ENCODE measurements at regions not wholly inside any gene's neighbourhood (a gene's known extent, or its start where the extent isn't known, plus 50 kb on each side); places are given as distances from the start of the nearest gene placed in this dataset.
"Not testable (repeated sequence)": the region's sequence is repeated elsewhere in the genome, so short reads cannot be mapped to it uniquely, and the experiment has no call there.

DNA sequence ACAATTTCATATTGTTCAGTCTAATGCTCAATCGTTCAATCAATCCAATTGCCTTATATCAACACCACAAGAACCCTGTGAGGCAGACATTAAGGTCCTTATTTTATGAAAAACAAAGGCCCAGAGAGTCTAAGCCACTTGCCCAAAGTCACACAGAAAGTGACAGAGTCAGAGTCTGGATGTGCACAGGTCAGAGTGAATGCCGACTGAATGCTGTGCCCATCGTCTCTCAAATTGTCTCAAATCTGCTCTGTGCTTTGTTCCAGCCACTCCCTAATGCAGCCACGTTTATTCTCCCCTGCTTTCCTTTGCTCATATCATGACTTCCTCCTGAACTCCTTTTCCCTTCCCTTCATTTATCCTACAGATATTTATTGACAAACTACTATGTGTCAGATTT is 558.3 kb downstream of the MATN1 start:
- DNase-seq = no peak

DNA sequence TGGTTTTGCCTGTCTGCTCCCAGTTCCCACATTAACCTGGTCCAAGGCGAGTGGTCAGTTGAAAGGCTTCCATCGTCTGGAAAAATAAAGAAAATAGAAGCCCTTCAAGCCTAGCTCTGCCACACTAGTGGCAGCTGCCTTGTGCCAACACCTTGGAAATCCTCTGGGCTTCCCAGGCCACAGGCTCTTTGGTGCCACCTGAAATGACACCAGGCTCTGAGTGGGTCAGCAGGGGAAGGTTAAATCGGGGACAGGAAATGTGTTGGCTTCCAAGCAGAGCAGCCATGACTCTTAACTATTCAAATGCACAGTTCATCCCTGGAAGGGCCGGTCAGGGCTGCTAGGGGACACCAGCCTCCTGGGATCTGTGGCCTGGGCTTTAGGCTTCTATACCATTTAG is 558.7 kb downstream of the MATN1 start:
- no peak for DNase-seq

DNA sequence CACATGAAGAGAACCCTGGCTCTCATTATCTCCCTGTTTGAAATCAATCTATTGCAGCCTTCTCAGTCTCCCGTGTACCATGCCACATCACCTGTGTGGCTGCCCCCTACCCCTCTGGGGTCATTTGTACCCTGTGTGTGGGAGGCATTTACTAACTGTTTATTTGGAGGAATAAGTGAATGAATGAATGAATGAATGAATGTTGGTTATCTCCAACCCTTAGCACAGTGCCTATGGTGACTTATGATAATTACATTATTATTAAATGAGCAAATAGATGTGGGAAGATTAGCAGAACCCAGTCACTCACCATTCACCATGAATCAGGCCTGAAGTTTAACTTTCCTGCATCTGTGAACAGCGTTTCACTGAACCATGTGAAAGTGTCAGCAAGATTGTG is 560.8 kb downstream of the MATN1 start:
- DNase-seq = no peak

DNA sequence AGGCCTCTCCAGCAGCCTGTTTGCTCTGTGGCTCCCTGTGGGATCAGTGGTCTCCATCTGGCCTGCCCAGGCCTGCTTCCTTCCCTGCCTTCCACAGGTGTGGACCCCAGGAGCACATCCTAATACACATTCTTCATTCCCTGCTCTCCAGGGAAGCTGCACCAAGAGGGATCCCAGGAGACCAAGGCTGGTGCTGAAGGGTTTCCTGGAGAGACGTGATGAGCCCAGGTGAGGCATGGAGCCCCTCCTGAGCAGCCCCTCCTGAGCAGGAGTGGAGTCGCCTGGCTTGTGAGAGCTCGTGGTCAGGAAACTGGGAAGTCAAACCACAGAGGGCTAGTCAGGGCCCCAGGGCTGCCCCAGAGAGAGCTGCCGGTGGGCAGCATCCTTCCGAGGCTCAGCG is 561.4 kb downstream of the MATN1 start:
- DNase-seq = no peak

DNA sequence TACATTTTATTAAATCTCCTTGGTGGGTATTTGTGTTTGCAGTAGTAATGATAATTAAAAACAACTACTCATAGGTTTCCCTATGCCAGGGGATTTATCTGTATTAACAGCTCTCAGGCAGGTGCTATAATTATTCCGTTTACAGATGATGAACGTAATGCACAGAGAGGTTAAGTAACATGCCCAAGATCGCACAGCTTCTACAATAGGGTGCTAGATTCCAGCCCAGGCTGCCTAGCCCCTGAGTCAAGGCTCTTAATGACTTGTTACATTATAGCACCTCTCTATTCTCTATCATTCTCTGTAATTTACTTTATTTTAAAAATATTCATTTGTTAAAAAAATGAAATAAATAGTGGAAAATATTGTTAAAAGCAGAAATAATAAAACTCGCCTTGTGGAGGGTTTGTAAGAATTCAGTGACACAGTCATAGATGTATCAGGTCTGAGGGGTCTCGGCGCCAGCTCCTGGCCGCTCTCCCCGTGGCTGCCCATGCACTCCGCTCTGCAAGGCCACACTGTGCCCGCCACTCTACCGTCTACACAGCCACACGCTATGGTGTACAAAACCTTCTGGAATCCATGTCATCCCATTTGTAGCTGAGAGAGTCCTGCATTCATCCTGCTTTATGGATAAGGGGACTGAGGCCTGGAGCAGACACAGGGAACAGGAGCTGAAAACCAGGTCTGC is 562.2 kb downstream of the MATN1 start:
- no peak for DNase-seq

DNA sequence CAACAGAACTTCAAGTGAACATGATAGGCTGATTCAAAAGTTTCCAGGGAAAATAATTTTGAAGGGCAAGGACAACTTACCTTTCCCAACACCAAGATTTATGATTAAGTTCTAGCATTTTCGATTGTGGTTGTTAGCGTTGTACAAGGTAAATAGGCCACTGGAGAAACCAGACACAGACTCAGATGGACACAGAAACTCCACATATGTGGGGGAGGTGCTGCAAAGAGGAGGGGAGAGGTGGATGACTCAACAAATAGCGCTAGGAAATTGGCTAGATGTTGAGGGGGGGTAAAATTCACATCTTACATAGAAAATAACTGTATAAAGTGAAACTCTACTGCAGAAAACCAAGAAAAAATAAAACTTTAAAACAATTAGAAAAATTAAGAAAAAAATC is 564.4 kb downstream of the MATN1 start:
- DNase-seq = no peak

DNA sequence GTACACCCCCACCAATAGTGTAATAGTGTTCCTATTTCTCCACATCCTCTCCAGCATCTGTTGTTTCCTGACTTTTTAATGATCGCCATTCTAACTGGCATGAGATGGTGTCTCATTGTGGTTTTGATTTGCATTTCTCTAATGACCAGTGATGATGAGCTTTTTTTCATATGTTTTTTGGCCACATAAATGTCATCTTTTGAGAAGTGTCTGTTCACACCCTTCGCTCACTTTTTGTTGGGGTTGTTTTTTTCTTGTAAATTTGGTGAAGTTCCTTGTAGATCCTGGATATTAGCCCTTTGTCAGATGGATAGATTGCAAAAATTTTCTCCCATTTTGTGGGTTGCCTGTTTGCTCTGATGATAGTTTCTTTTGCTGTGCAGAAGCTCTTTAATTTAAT is 567.7 kb downstream of the MATN1 start:
- not testable (repeated sequence) for DNase-seq

DNA sequence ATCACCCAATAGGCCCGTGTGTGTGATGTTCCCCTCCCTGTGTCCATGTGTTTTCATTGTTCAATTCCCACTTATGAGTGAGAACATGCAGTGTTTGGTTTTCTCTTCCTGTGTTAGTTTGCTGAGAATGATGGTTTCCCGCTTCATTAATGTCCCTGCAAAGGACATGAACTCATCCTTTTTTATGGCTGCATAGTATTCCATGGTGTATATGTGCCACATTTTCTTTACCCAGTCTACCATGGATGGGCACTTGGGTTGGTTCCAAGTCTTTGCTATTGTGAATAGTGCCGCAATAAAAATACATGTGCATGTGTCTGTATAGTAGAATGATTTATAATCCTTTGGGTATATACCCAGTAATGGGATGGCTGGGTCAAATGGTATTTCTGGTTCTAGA is 568.1 kb downstream of the MATN1 start:
- not testable (repeated sequence) for DNase-seq

DNA sequence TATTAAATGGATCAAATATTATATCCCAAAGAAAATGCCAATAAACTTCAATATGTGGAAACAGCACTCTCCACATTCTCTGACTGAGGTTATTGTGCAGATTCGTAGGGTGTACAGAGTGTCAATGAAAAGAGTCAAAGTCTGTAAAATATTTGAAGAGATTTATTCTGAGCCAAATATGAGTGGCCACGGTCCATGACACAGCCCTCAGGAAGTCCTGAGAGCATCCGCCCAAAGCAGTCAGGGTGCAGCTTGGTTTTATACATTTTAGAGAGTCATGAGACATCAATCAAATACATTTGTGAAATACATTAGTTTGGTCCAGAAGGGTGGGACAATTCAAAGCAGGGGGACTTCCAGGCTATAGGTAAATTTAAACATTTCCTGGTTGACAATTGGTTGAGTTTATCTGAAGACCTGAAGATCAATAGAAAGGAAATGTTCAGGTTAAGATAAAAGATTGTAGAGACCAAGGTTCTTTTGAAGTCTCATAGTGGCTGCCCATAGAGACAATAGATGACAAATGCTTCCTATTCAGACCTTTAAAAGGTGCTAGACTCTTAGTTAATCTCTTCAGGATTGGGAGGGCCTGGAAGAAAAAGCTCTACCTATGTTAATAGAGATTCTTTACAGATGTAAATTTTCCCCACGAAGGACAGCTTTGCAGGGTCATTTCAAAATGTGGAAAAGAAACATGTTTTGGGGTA is 569.5 kb downstream of the MATN1 start:
- DNase-seq = no peak

DNA sequence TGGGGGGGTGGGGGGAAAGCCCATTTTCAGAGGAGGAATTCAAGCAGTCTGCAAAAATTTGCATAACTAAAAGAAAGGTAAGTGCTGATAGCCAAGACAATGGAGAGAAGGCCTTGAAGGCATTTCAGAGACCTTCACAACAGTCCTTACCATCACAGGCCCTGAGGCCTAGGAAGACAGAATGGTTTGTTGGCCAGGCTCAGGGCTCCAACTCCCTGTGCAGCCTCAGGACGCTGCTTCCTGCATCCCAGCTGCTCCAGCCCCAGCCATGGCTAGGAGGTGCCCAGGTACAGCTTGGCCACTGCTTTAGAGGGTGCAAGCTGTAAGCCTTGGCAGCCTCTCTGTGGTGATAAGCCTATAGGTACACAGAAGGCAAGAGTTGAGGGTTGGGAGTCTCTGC is 571.6 kb downstream of the MATN1 start:
- DNase-seq = no peak

DNA sequence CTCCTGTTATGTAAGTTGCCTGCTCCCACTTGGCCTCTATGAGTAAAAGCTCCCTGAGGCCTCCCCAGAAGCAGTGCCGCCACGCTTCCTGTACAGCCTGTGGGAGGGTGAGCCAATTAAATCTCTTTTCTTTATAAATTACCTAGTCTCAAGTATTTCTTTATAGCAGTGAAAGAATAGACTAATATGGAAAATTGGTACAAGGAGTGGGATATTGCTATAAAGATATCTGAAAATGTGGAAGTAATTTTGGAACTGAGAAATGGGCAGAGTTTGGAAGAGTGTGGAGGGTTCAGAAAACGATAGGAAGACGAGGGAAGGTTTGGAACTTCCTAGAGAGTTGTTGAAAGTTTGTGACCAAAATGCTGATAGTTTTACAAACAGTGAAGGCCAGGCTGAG is 572.3 kb downstream of the MATN1 start:
- no peak for DNase-seq

DNA sequence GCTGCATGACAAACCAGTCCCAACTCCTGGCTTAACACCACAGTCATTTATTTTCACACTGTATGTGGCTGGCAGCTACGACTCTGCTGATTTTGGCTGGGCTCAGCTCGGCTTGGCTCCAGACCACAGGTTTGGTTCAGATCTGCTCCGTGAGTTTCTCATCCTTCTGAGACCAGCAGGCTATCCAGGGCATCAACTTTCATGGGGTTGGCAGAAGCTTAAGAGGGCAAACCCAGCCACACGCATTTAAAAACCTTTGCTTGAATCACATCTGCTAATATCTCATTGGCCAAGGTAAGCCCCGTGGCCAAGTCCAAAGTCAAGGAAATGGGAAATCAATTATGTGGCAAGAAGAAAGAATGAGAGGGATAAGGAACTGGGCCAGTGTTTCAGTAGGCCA is 574.2 kb downstream of the MATN1 start:
- DNase-seq = no peak

DNA sequence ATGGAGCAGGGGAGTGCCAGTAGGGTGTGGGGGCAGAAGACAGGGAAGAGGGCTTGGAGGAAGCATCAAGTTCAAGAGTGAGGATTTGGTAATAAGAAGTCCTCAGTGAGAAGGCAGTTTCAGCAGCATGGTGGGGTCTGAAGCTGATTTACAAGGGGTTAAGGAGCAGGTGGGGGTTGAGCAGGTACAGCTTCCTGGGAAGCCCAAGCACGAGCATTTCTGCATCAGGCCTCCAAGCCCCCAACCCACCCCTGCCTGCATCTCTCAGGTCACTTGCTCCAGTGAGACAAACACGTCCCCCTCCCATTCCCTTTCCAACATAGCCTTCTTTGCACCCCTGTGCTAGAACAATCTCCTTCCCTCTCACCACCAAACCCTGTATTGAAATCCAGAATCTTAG is 574.7 kb downstream of the MATN1 start:
- DNase-seq = no peak

DNA sequence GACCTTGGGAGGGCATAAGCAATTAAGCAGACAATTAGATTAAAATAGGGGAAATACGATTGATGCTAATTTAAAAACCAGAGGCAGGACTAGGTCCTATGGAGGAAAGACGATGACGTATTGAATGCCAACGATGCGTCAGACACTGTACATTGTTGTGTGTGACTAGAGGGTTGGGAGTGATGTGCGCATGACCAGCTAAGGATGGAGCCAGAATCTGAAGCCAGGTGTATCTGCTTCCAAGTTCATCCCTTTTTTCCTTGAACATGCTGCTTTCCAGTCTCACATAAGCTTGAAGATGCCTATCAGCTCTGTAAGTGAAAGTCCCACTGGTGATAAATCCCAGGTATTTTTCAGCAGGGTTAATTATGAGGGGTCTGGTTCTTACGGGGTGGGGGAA is 576.2 kb downstream of the MATN1 start:
- DNase-seq = no peak

DNA sequence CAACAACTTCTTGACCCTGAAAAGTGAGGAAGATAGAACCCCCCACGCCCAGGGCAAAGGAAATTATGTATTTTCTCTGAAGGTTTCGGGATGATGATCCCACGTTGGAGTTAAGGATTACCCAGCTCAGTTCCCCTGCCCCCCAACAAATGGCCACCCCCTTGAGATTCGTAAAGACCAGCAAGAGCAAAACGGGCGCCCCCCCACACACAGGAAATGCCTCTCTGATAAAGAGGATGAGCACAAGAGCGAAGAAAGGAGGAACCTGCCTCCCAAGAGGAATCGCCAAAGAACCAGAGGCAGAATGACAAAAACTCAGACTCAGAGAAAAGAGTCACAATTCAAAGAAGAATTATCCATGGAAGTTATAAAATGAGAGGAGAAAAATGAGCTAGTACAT is 576.9 kb downstream of the MATN1 start:
- DNase-seq = no peak

DNA sequence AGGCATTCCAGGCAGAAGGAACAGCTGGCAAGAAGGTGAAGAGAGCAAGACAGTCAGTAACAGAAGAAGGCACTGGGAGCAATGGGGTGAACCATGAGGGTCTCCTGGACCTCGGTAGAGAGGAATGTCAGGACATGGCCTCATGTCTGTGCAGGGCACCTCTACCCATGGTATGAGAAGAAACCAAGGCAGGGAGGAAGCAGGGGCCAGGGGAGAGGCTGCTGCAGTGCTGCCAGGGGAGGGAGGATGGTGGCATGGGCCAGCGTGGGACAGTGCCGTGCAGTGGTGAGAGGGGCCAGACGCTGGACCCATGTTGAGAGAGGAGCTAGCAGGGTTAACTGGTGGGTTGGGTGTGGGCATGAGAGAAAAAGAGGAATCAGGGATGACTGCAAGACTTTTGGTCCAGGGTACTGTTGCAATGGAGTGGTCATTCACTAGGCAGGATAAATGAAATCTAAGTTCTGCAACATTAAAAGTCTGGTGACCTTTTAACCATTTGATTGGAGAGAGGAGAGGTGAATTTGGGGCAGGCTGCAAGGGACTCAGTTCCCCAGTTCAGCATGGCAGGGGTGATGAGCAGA is 577.6 kb downstream of the MATN1 start:
- DNase-seq = no peak

DNA sequence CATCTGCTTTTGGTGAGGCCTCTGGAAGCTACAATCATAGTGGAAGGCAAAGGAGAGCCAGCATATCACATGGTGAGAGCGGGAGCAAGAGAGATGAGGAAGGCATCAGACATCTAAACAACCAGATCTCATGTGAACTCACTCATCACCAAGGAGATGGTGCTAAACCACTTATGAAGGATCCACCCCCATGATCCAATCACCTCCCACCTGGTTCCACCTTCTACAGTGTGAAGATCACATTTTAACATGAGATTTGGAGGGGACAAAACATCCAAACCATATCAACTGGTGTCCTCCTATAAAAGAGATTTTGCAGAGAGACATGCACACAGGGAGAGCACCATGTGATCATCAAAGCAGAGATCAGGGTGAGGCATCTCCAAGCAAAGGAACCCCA is 578.6 kb downstream of the MATN1 start:
- DNase-seq = no peak

DNA sequence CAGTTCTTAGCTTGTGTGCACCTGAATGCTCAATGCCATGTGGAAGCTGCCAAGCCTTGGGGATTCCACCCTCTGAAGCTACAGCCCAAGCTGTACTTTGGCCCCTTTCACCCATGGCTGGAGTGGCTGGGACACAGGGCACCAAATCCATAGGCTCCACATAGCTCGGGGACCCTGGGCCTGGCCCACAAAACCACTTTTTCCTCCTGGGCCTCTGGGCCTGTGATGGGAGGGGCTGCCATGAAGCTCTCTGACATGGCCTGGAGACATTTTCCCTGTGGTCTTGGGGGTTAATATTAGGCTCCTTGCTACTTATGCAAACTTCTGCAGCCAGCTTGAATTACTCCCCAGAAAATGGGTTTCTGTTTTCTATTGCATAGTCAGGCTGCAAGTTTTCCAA is 579.9 kb downstream of the MATN1 start:
- DNase-seq = no peak

DNA sequence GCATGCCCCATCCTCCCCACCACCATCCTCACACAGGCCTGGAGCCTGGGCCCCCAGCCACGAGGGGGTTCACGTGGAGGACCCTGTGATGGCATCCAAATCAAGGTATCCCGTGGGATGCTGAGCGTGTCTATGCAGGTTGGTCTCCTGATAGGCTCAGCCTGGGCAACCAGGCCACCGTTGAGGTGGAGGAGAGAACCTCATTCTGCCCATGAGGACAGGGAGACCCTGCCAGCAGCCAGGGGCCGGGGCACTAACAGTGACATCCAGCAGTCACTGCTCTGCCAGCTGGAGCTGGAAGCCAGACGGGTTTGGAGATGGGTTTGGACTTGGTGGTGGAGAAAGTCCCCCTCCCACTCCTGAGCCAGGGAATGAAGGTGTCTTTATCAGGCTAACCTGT is 582.8 kb downstream of the MATN1 start:
- no peak for DNase-seq

DNA sequence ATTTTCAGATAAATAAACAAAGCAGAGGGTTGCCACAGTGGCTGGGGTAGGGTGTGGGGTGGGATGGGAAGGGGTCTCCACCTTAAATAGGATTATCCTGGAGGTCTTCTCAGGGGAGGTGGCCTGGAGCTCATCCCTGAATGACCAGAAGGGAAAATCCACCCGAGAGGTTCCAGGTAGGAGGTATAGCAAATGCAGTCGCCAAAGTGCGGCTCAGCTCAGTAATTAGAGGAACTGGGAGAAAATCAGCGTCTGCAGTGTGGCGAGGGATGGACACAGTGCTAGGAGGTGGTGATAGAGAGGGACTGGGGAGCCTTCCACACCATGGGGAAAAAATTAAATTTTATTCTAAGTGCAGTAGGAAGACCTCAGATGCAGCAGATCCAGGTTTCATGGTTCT is 584.5 kb downstream of the MATN1 start:
- DNase-seq = no peak

DNA sequence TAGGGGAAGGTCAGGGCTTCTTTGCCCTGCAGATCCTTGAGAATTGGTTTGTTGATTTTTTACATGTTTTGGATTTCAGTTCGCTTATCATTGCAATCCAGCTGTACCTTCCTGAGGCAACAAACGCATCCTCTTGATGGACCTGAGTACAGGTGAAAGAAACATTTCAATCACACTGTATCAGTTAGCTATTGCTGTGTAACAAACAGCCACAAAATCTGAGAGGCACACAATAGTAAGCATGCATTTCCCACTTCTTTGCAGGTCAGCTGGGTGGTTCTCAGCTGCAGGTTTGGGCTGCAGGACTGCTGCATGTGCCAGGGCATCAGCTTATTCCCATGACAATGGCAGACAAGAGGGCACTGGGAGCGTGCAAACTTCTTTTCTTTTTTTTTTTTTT is 586.4 kb downstream of the MATN1 start:
- no peak for DNase-seq

DNA sequence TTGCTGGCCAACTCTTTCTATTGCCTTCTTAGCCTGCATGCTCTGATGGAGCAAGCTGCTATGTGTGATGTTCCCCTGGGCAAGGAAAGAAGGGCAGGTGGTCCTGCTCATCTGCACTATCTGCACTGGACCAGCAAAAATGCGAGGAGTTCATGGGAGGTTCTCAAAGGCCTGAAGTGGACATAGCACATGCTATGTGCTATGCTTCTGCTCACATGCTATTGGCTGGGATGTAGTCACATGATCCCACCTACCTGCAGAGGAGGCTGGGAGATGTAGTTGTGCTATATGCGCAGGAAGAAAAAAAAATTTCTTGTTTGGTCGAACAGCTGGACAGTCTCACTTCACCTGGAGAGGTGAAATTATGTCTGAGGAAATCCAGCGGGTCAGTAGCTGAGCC is 587.7 kb downstream of the MATN1 start:
- no peak for DNase-seq

DNA sequence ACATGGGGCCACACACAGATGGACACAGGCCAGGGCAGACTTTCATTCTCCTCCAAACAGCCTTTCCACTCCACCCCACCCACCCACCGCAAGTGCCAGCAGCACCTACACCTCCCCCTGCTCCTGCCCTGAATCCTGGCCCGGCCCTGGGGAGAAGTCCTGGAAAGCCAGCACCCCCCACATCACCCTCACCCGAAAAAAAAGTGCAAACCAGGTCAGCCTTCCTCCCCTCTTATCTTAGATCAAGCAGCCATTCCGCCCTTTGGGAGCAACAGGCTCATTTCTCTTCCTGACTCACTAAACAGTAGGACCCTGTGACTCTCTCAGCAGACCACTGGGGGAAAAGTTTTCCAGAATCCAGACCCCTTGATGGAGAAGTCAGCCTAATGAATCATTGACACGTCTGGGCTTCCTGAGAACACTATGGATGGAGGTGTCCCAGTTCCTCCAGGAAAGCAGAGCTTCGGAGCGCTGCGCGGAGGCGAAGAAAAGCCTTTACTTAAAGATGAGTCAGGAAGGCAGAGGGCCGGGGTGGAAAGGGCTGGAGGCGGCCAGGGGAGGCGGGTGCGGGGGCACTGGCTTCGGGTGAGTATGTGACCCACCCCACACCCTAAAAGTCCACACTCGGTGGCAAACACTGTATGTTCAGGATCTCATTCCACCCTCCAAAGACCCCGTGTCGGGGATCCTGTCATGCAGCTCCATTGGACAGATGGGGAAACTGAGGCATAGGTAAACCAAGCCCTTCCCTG is 588.7 kb downstream of the MATN1 start:
- DNase-seq = no peak
